ENCODE measurements at regions not wholly inside any gene's neighbourhood (a gene's known extent, or its start where the extent isn't known, plus 50 kb on each side); places are given as distances from the start of the nearest gene placed in this dataset.

DNA sequence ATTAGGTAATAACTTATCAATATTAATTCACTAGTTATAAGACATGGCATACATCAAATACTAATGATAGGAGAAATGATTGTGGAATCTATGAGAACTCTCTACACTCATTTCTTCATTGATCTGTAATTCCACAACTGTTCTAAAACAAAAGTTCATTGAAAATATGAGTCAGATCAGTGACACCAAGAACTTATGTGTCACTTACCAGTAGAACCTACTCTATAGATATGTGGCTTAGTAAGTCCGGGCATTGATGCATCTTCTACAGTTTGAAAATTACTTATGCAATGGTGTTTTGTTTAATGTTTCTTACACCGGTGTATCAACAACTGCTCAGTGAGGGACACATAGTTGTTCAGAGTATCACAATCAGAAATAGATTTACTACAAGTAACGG is 520.3 kb downstream of the ARAP2 start:
- no peak for TF ChIP-seq CTCF (conservative IDR thresholded peaks at IDR 0.05; ENCODE audit: low read length)
- TF ChIP-seq EZH2phosphoT487 (IDR thresholded peaks at IDR 0.05; ENCODE audit: borderline replicate concordance): no peak

Data from Loucy (cell line).